ENCODE measurements at regions not wholly inside any gene's neighbourhood (a gene's known extent, or its start where the extent isn't known, plus 50 kb on each side); places are given as distances from the start of the nearest gene placed in this dataset.

DNA sequence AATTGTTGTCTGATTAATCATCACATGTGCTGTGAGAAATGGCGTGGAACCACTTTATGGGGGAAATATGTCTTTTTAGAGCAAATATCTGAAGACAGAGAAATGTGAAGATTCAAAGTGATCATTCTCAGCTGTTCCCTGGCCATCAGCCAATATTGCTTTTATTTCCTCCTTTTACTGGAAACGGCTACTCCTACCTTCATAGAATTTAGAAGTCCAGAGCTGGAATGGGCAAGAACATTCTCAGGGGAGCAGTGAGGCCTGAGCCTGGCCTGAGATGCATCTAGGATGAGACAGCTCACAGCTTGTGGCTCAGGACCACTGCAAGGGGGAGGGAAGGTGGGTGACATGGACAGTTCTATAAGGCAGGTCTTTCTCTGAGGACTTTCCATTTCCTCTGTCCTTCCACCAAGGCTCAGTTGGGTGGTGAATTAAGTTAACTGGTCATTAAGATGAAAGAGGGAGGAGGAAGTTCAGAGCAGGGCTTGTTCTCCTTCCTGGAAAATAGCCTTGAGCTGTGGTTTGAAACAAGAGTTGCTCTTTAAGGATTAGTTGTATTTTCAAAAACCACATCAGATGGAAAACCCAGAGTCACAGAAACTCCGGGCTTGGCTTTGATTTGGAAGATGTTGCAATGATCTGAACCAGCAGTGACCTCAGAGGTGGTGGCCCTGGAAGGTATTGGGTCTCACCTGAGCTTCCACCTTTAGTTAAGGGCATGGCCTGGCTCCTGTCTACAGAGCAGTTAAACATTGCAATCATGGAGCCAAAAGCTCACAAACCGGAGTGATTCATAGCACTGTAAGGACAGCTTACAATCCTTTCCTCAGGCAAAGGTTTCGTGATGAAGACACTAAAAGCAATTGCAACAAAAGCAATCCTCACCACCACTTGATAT is 144.3 kb downstream of the VAPA start:
- DNase-seq (ENCODE audit: low read depth): no peak

GRCh38 chr18:10059610-10060468 is 146.0 kb downstream of the VAPA start:
- no peak for DNase-seq (ENCODE audit: low read depth)

- DNase-seq (ENCODE audit: low read depth): no peak
Measured at GRCh38 chr18:10060469-10060782, 146.6 kb downstream of the VAPA start.

DNA sequence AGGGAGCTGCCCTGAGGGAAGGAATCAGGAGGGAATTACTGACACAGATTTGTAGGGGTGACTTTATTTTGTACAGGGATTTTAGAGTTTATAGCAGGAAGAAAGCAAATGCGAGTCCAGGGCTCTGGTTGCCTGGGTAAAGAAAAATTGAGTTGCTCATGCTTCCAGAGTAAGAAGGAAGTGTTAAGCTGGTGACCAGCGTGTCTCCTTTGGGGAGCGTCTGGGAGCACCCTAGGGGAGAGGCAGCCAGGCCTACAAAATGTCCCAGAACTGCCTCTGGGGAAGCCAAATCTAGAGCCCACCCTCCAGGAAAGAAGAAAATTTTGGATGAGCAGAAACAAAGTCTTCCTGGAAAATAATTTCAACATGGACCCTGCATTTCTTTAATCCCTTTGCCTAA is 147.0 kb downstream of the VAPA start:
- DNase-seq (ENCODE audit: low read depth): no peak

DNA sequence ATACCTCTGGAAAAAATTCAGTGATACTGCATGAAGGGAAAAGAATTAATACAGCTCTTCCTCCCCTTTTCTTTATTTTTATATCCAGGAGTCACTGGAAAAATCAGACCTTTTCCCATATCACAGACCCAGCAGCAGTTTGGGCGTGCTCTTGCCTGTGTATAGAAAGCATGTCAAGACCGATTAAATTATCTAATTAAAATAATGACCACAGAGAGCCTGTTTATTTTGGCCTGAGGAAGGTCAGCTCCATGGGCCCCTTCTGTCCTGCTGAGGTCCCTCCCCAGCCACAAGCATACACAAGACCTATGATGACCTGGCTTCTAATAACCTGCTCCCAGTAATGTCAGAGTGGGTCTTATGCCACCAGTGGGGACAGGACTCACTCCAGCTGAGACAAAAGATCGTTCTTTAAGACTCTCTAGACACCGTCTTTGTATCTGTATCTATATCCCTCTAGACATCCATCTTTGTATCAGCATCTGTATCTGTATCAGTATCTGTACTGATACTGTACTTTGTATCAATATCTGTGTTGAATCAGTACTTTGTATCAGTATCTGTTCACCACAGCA is 147.8 kb downstream of the VAPA start:
- no peak for DNase-seq (ENCODE audit: low read depth)

DNA sequence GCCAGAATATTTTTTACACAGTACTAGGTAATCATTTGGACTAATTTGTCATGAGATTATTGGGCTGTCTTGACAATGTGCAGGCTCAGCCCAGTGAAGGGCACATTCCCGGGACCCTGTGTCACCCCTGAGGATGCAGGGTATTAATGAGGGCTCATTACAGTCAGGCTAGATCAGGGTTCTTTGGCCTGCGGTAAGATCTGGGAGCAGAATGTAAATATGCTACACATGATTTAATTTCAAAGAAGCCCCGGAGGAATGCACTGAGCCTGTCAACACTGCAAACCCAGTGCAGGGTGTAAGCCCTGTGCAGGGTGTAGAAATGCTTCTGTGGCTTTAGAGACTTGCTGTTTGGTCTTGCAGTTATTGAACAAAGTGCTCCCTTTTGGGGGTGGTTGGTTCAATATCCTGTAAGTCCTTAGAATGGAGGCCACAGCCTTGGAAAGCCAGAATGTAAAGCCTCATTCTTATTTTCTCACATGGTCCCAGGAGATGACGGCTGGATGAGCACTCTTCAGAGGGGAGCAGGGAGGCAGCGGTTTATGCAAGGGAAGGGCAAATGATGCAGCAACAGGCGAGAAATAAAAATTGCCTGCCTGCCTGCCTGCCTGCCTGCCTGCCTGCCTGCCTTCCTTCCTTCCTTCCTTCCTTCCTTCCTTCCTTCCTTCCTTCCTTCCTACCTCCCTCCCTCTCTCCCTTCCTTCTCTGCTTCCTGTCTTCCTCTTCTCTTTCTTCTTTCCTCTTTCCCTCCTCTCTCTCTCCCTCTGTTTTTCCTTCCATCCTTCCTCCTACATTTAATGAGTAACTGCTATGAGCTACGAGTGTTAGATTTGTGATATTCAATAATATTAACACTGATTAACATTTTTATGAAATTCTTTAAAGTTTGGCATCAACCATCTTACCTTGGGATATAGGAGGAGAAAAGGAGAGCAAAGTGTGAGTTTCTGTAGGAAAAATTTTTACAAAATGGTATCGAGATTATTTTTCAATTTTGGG is 148.8 kb downstream of the VAPA start:
- no peak for DNase-seq (ENCODE audit: low read depth)

DNA sequence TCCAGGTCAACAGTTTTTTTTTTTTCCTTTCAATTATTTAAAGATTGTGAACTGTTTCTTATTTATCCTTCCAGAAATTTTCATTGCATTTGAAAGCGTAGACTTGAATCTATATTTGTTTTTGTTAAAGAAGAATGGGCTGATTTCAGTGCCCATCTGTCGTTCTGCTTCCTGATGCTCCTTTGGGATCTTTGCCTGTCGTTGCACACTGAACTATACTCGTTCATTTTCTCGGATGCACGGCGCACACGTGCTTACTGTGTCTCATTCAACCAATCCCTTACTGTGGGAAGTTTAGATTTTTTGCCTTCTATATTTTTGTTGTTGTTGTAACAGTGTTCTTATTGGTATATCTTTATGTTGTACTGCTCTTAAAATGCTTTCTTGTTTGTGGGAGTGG is 149.7 kb downstream of the VAPA start:
- DNase-seq (ENCODE audit: low read depth): no peak

DNA sequence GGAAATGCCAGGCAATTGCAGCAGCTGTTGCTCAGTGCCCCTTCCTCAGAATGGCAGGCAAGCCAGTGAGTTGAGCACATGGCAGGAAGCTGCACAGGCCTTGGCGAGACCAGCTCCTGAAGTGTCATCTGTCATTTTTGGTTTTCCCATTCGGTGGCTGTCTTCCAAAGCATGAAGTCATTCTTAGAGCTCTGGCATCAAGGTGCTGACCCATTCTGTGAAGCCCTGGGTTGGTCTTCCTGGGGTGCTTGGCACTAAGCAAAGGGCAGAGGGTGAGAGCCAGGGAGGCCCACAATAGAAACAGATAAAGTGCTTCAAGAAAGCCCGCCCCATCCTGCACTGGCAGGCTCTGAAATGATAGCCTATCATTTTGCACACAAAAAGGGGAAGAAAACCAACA is 150.5 kb downstream of the VAPA start:
- no peak for DNase-seq (ENCODE audit: low read depth)

- DNase-seq (ENCODE audit: low read depth): no peak
Measured at GRCh38 chr18:10065296-10065695, 151.5 kb downstream of the VAPA start.

DNA sequence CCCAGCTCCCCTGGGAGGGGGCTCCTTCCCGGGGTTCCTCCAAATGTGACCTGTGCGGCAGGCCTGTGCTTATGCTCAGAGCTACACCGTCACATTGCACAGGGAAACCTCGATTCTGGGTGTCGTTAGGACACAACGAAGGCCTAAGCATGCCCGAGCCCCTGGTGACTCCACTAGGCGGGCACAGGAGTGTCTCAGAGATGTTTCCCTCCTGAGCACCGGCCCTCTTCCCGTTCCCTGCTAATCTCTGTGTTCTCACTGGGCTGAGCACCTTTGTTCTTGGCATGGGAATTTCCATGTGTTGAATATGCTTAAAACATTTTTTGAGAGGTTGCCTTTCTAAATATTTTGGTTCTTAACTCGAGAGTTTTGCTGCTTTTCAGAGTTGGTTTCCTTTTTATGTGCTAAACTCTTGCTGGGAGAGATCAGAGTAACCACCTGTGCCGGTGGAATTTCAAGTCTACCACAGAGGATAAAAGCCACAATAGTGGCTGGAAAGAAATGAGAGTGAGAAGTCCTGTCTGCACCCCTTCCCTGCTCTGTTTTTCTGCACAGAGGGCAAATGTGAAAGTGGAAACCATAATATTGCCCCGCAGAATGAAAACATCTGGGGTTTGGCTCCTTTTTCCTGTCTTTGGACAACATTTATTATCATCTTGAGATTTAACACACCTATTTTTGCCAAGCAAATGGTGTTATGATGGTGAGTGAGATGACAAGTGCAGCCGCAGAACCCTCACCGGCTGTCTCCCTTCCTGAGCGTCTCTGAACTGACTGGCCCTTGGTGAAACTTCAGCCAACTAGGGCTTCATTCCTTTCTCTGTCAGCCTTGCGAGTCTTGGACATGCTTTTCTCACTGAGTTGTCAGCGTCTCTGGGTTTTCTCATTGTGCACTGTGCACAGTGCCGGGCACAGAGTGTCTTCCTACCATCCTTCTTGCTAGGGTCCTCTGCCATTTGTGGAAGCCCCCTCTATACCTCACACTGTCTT is 154.1 kb downstream of the VAPA start:
- DNase-seq (ENCODE audit: low read depth): no peak

DNA sequence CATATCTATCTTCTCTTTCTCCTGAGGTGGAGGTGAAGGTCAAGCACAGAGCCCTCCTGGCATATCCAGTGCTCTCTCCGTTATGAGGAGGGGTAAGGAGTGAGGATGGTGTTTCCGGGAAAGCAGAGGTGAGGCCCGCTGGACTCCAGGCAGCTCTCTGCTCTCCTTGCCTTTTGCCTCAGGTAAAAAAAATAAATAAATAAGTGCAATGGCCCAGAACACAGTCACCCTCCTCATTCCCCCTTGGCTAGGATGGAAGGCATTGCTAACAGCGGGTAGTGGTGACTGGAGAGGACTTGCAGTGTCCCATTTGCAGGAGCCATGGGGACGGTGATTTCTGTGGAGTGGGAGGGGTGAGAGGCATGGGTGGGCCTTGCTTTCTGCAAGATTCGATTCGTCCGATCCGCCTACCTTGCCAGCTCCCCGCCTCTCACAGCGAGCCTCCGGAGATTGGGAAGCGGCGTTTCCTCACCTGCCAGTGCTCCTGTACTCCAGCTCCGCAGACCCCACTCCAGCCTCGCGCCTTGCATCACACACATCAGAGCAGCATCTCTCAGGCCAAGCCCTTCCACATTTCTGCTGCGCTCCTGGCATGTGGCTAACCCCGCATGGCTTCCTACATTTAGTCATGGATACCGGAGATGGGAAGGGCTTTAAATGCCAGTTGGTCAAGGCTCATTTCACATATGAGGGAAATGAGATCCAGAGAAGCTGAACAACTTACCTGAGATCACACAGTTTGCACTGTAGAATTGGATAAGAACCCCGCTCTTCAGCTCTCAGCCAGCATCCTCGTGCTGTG is 155.2 kb downstream of the VAPA start:
- no peak for DNase-seq (ENCODE audit: low read depth)

DNA sequence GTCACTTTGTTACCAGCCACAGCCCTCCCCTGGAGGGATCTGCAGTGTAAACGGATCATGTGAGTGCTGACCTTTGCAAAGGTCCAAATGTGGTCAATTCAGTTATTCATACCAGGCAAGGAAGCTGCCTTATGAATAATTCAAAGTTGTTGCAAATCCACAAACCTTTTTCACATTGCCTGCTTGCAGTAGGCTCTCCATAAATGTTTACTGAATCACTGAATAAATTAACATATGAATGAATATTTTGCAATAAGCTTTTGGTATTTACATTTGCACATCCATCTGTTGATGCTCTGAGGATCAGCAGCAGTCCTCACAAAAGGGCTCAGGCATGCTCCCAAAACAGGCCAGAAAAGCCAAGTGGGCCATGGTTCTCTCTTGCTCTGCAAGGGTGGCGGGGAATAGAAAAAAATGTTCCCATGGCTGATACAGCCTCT is 156.8 kb downstream of the VAPA start:
- DNase-seq (ENCODE audit: low read depth): no peak

DNA sequence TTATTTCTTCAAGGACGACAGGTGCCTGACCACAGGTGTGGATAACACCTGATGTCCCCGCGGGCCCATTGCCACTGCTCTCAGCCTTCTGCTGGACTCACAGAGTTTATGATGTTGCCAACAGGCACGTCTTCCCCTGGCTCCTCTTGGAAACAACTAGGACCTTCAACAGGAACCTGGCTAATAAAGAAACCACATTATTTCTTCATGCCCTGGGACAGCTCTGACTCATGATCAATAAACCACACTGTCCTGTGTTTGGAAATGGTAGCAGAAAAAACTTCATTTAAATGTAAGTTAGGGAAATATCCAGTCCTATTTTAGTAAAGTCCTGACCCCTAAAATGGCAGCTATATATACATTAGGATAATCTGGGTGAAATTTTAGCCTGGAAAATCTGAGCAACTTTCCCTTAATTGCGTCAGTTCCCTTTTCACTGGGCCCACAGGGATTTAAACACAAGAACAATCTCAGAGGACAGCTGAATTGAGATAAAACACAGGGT is 158.9 kb downstream of the VAPA start:
- no peak for DNase-seq (ENCODE audit: low read depth)

DNA sequence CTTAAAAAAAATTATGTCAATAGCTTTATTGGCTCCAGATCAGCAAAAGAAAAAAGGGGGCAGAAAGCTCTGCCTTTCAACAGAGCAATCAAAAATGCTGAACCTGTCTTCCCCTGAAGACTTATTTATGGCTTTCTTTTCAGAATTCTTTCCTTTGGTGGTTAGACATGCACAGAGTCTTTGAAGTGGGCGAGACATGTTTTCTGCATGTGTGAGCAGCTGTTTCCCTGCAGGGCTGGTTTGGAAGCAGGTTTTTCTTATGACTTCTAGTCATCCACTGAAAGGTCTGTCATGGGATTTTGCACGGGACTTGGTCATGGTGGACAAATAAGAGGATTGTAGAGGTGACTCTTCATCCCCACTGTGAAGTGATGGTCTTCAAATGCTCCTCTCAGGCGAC is 160.3 kb downstream of the VAPA start:
- no peak for DNase-seq (ENCODE audit: low read depth)

- no peak for DNase-seq (ENCODE audit: low read depth)
Measured at GRCh38 chr18:10074728-10075127, 160.9 kb downstream of the VAPA start.

GRCh38 chr18:10076502-10077030 is 162.8 kb downstream of the VAPA start:
- DNase-seq (ENCODE audit: low read depth): no peak

DNA sequence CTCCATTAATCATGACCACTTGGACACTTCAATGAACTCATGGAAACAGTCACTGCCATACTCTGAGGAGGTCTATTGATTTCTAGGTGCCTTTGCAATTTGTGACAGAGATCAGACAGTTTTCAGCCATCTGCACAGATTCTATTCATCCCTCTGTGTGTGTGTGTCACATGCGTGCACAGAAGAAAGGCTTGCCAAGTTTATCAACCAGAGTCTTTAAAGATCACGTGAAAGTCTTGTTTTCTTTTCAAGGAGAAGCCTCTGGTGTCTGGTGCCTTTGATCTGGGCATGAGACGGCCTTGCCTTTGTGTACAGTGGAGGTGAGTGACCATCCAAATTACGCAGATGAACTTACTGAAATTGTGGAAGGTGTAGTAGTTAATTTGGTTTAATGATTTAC is 164.2 kb downstream of the VAPA start:
- DNase-seq (ENCODE audit: low read depth): no peak

GRCh38 chr18:10080372-10080771 is 166.6 kb downstream of the VAPA start:
- DNase-seq (ENCODE audit: low read depth): no peak

DNA sequence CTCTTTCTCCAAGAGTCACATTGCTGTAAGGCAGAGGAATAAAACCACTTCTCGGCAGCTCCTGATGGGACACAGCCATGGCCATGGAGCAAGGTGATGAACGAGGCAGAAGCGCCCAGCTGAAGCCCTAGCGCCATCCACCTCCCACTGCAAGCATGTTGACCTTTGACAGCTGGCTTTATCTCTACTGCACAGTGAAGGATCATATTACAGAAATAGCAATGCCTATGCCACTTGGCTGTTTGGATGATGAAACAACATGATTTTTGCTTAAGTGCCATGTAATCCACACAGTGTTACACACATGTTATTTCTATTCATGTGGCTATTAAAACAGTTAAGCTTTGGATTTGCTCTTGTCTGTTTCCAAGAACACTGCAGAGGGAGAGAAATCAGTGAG is 167.7 kb downstream of the VAPA start:
- no peak for DNase-seq (ENCODE audit: low read depth)

All from activated T-cell treated with anti-CD3 and anti-CD28 coated beads for 1 hour (primary cell).